T-helper 1 cell treated with Interleukin-12 subunit alpha and Interleukin-12 subunit beta and Interleukin-4 antibody, amounts not matched to agents 30 ng/mL and 1 ng/mL, for 36 hours (primary cell): ENCODE measurements at regions not wholly inside any gene's neighbourhood (a gene's known extent, or its start where the extent isn't known, plus 50 kb on each side); places are given as distances from the start of the nearest gene placed in this dataset.
"Not testable (repeated sequence)": the region's sequence is repeated elsewhere in the genome, so short reads cannot be mapped to it uniquely, and the experiment has no call there.

Experiments used
- intact Hi-C: fragments of 100-400 bp; cut with micrococcal nuclease; formaldehyde crosslinking; loops from one replicate; pipeline ENCODE4 v1.15.1; 2024

GRCh38 chr7:81887098-81888090 lies 117.5 kb upstream of the HGF start:
- intact Hi-C loops: no loop called here

- intact Hi-C loops: no loop called here
These were observed 116.4 kb upstream of the HGF start for GRCh38 chr7:81886211-81886764.

GRCh38 chr7:81884817-81885216 lies 115.0 kb upstream of the HGF start:
- intact Hi-C loops: no loop called here

DNA sequence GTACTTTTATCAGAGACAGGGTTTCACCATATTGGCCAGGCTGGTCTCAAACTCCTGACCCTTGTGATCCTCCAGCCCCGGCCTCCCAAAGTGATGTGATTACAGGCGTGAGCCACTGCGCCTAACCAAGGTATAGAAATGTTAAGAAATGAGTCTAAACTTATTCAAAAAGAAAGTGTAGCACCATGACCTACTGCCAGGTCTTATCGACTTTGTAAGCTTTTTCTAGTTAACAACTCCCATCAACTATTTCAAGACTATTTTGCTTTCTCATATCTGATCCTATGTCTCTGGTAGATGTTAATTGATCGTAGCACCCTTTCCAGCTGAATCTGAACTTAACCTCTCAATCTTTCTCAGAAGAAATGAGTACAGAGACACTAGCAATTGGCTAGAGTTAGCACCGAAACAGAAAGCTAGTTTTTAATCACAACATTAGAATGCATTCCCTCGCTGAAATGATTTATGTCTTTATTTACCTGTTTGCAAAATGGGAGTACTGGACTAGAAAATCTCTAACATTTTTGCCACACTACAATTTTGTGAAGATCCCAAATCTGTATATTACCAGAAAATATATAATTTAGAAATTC lies 114.0 kb upstream of the HGF start:
- intact Hi-C loops: no loop called here

- intact Hi-C loops: no loop called here
These were observed 112.2 kb upstream of the HGF start for GRCh38 chr7:81882086-81882485.

DNA sequence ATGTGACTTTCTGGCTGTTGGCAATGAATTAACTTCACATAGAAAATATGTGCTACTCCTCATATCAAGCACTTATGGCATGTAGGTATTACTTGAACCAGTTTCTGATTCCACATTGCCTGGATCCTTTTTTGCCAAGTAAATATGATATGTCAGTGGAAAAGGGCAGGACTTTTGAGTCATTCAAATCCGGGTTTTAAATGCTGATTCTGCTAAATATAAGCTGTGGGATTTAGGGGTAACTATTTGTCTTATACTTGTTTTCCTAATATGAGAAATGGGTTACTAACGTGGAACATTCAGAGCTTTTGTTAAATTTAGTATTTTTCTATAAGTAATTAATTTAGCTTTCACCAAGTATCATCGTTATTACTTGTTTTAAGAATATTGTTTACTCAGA lies 108.0 kb upstream of the HGF start:
- intact Hi-C loops: loop anchor here (5.0 kb wide), 1 partner anchor 1034 kb away; no protein-coding TSS in a partner anchor

DNA sequence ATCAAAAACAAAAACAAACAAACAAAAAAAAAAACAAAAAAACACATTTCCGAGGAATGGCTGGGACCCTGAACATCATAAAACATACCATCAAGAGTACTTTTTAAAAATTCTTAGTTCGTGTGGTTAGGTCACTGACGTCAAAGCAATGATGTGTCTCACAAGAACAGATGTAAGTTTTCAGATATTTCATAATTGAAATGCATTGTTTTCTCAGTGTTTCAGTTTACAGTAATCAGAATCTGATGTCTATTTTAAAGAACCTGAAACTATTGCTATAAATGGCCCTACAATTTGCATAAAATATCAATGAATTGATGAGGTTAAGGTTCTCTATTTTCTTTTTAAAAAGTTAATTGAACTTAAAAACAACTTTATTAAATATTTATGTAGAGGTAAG lies 103.7 kb upstream of the HGF start:
- intact Hi-C loops: no loop called here

DNA sequence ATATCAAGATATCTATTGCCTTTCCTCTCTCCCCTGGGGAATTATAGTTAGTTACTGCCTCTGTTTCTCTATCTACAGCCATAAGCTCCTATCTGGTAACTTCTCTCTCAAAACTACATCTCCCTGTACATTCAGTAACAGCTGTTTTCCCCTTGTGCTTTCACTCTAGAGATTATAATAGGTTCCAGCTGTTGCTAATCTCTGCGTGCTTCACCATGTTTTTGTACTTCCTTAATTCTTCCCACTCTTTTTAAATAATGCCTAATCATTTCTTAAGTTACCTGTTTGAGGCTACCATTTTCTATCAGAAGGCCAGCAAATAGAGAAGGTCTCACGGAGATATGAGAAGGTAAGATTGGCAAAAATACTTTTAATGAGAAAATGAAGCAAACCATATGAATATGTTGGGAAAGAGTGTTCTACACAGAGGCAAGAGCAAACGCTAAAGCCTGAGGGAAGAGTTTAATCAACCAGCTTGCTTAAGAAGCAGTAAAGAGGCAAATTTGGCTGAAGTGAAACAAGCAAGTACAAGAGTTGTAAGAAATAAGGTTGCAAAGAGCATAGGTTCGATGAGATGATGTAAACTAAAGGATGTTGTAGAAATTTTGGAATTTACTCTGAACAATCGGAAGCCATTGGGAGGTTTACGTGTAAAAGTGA lies 101.9 kb upstream of the HGF start:
- intact Hi-C loops: no loop called here

GRCh38 chr7:81870608-81871007 lies 100.8 kb upstream of the HGF start:
- intact Hi-C loops: no loop called here

- intact Hi-C loops: no loop called here
These were observed 99.8 kb upstream of the HGF start for GRCh38 chr7:81869670-81870069.

- intact Hi-C loops: no loop called here
These were observed 95.9 kb upstream of the HGF start for GRCh38 chr7:81865754-81866153.

GRCh38 chr7:81859433-81859832 lies 89.6 kb upstream of the HGF start:
- intact Hi-C loops: no loop called here

- intact Hi-C loops: not testable (repeated sequence)
These were observed 89.0 kb upstream of the HGF start for GRCh38 chr7:81858820-81859219.

DNA sequence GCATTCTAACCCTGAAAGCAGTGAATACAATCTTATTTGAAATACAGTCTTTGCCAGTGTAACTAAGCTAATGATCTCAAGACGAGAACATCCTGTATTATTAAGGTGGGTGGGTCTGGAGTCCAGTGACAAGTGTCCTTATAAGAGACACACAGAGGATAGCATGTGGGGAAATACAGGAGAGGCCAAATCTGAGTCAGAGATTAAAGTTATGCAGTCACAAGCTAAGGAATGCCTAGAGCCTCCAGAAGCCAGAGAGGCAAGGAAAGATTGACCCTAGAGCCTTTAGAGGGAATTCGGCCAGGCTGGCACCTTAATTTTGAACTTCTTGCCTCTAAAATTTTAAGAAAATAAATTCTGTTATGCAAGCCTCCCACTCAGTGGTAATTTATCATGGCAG lies 87.5 kb upstream of the HGF start:
- intact Hi-C loops: no loop called here

GRCh38 chr7:81854518-81854917 lies 84.7 kb upstream of the HGF start:
- intact Hi-C loops: no loop called here

- intact Hi-C loops: no loop called here
These were observed 82.9 kb upstream of the HGF start for GRCh38 chr7:81852701-81853100.

GRCh38 chr7:81851413-81851812 lies 81.6 kb upstream of the HGF start:
- intact Hi-C loops: no loop called here

DNA sequence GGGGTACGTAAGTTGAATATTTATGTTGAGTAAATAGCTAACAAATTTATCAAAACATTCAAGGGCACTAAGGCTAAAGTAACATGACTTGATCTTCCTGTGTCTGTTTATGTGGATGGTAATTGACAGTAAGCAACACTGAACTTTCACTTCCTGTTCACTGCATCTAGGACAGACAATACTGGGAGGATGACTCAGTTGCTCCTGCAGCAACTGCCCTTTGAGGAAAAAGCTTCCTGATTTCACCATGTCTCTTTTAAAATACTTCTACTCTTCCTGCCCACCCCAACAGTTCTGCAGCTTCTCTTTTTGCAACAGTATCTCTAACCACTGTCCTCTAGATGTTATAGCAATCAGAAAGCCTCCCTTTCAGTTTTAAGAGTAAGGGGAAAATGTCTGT lies 76.6 kb upstream of the HGF start:
- intact Hi-C loops: no loop called here

DNA sequence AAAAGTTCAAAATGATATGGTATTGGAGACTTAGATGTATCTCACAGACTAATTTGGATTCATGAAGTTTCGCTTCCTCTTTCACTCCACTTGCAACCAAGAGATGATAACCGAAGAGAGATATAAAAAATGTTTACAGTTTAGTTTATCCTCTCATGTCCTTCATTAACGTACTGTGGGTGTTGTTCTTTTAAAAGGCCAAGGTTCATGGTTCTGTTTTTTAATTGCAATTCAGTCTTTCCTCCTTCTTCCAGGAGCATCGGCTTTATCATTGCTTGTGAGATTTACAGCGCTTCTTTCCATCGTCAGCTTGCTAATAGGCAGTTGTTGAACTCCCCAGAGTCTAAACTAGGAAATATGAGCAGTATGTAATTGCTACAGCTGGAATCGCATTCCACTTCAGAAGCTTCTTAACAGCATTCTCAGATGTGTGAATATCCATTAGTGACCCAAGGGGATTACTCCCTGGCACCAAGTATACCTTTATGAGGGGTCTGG lies 75.9 kb upstream of the HGF start:
- intact Hi-C loops: no loop called here

DNA sequence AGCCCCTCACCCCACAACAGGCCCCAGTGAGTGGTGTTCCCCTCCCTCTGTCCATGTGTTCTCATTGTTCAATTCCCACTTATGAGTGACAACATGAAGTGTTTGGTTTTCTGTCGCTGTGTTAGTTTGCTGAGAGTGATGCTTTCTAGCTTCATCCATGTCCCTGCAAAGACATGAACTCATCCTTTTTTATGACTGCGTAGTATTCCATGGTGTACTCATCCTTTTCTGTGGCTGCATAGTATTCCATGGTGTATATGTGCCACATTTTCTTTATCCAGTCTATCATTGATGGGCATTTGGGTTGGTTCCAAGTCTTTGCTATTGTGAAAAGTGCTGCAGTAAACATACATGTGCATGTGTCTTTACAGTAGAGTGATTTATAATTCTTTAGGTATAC lies 73.8 kb upstream of the HGF start:
- intact Hi-C loops: not testable (repeated sequence)

GRCh38 chr7:81842361-81842760 lies 72.5 kb upstream of the HGF start:
- intact Hi-C loops: no loop called here
